ENCODE measurements at regions not wholly inside any gene's neighbourhood (a gene's known extent, or its start where the extent isn't known, plus 50 kb on each side); places are given as distances from the start of the nearest gene placed in this dataset.

DNA sequence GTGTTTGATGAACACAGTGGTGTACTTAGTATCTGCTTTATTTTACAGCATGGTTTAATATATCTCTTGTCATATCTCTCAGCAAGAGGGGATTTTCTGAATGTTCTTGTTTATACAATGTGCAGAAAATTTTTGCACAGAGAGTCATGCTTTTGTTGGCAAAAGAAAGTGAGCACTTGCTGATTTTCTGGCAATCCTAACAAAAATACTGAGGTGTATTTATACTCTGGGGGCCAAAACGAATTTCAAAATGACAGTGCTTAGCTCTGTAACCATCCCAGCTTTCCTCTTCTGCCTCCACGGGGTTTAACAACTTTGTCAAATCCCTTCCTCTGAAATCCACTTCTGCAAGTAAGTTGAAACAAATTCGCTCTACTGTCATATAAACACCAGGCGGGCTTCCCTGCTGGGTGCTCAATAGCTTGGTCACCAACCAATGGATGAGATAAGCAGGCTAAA is 169.2 kb downstream of the NOC3L start:
- no peak for TF ChIP-seq EP300 (IDR thresholded peaks at IDR 0.05)
- no peak for TF ChIP-seq CTCF (IDR thresholded peaks at IDR 0.05)
- TF ChIP-seq POLR2A (IDR thresholded peaks at IDR 0.05), result no peak
